ENCODE measurements at regions not wholly inside any gene's neighbourhood (a gene's known extent, or its start where the extent isn't known, plus 50 kb on each side); places are given as distances from the start of the nearest gene placed in this dataset.

GRCh38 chr15:96435841-96436240, 105.3 kb downstream of the NR2F2 start:
- TF ChIP-seq CTCF (IDR thresholded peaks at IDR 0.05; ENCODE audit: low read depth, low read length), result no peak
- no peak for TF ChIP-seq EZH2phosphoT487 (IDR thresholded peaks at IDR 0.05; ENCODE audit: low read depth)

All from OCI-LY3 (cell line).